GF-D8 (cell line): ENCODE measurements at regions not wholly inside any gene's neighbourhood (a gene's known extent, or its start where the extent isn't known, plus 50 kb on each side); places are given as distances from the start of the nearest gene placed in this dataset.

ENCODE experiments used
- DNase-seq: peaks from one replicate; lab custom pipeline; 2025; lab: John Stamatoyannopoulos, UW

GRCh38 chr5:167790045-167790444 is 501.4 kb upstream of the WWC1 start:
- no peak for DNase-seq

DNA sequence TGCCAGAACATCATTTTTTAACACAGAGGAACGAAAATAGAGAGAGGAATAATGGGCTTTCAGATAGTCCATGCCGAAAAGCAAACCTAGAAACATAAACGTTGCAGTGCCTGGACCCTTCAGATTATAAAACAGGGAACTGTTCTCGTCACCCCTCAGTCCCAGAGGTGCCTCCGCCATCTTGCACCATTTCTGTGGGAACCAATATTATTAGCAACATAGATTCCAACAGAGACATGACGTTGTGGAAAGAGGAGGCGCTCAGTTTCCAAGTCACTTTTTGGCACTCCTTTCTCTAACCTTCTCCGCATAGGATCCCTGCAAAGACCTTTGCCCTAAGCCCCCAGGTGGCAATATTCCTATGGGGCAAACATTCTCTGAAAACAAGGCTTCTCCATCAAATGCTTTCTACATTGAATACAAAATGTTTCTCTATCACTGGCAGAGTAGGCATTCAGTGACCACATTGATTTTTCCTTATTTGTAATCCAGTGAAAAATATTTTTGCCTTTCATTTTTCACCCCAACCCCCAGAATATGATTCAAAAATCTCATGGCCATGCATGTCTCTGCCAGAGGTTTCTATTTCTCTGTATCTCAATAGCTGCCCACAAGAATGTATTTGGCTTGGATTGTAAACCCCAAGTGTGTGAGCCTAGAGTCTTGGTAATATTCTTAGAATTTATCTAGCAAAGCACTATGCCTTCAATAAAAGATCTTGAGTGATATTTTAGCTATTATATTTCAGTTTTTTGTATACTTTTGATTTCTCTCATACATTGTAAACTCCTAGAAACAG is 500.8 kb upstream of the WWC1 start:
- DNase-seq, result no peak

- no peak for DNase-seq
Observed at GRCh38 chr5:167792514-167792913, 498.9 kb upstream of the WWC1 start.

GRCh38 chr5:167793700-167794099 is 497.7 kb upstream of the WWC1 start:
- no peak for DNase-seq

GRCh38 chr5:167794121-167794520 is 497.3 kb upstream of the WWC1 start:
- DNase-seq, result no peak

DNA sequence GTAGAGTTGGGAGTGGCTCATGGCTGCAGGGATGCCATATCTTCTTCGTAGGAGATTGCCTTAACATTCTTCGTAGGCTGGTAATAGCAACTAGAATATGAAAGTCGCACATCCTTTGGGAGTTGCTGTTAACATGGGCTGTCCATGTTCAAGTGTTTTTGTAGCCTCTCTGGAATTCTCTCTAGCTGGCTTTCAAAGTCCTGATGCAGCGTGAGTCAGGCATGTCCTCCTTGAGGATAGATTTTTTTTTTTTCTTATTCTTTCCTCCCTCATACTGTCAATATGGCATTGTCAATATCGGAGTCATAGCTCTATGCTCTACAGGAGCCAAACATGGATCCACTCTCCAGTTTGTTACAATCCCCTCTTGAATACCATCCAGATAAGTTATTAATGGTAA is 494.8 kb upstream of the WWC1 start:
- no peak for DNase-seq

GRCh38 chr5:167797933-167798332 is 493.5 kb upstream of the WWC1 start:
- DNase-seq, result no peak

- no peak for DNase-seq
Observed at GRCh38 chr5:167798448-167798847, 493.0 kb upstream of the WWC1 start.

DNA sequence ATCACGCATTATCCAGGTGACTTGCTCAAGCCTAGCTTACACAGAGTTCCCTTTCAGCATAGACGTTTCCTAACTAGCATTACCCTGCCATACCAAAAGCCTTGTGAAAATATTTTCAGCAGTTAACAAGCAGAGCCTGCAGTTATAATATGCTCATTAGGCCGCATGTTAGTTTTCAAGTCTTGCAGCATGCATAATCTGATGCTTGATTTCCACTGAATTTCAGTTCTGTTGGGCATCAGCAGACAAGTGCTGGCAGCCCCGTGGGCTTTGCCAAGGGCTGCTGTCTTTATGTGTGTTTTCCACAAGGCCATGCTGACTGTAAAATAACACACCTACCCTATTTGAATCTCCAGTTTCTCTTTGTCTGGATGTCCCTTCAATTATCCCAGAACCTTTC is 491.0 kb upstream of the WWC1 start:
- no peak for DNase-seq

DNA sequence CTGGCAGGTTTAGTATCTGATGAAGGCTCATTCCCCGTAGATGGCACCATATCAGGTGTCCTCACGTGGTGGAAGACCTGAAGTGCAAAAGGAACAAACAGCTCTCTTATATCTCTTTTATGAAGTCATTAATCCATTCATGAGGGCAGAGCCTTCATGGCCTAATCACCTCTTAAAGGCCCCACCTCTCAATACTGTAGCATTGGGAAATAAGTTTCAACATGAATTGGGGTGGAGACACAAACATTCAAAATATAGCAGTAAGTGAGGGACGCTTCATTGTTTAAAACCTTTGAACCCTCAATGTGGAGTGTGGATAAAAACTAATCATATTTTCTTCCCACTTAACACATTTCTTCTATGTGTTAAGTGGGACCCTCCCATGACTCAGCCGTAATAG is 489.4 kb upstream of the WWC1 start:
- DNase-seq, result no peak

DNA sequence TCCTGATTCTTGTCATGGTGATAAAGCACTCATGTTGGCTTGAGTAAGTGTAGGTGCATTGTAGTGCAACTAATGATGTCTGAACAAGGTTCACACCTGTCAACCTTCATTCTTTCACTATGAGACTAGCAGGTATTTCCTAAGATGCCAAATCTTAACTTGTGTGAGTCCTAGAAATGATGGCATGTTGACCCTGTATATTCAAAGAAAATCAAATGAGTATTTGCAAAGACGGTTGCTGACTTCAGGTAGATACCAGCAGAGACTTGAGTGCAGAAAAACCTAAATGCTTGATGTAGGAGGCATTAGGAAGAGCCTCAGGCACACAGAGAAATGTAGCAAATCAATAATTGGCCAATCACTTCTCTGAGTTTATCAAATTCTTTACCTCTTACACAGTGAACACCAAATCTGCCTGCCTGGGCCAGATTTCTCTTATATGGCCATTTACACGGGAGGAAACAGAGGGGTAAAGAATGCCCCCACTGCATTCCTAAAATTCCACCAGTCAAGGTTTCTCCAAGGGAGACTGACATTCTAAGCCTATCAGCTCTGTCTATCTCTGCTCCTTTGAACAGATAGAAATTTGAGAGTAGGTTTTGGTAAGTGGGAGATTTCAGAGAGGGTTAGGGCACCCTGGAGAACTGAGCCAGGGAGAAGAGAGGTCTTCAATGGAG is 488.6 kb upstream of the WWC1 start:
- no peak for DNase-seq

- DNase-seq, result no peak
Observed at GRCh38 chr5:167804512-167805220, 486.8 kb upstream of the WWC1 start.

GRCh38 chr5:167810573-167810972 is 480.9 kb upstream of the WWC1 start:
- DNase-seq, result no peak

GRCh38 chr5:167812871-167813270 is 478.6 kb upstream of the WWC1 start:
- no peak for DNase-seq

DNA sequence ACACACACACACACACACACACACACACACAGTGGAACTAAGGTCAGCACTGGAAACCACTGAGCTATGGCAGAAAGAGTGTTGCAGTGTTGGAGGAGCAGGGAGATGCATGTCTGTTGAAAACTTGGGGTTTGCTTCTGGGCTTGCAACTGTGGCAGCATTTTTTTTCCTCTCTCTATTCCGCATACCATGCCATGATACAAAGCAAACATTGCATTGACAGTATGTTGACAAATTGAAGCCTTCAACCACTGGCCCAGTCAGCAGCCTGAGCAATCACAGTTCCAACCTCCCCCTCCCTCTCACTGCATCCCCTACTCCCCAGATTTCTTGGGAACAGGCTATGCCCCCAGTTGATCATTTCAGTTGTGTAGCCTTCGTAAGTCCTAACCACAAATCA is 478.1 kb upstream of the WWC1 start:
- DNase-seq, result no peak

- DNase-seq, result no peak
Observed at GRCh38 chr5:167814040-167814439, 477.4 kb upstream of the WWC1 start.

GRCh38 chr5:167814828-167815227 is 476.6 kb upstream of the WWC1 start:
- no peak for DNase-seq

GRCh38 chr5:167816354-167816753 is 475.1 kb upstream of the WWC1 start:
- DNase-seq, result no peak

DNA sequence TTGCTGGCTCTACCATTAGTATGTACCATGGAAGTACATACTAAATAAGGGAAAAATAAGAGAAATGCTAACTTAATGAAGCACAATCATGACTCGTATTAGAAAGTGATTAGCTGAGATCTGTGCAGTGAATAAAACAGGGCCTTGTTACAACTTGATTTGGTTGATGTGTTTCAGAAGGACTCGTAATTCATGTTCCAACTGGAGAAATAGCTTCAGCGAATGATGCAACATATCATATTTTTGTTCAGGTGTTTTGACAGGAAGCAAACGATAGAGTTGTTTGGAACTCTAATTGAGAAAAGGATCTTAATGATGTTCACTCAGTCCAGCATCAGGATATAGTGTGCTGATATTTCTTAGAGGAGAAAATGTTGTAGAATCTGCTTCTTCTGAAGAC is 474.6 kb upstream of the WWC1 start:
- no peak for DNase-seq

DNA sequence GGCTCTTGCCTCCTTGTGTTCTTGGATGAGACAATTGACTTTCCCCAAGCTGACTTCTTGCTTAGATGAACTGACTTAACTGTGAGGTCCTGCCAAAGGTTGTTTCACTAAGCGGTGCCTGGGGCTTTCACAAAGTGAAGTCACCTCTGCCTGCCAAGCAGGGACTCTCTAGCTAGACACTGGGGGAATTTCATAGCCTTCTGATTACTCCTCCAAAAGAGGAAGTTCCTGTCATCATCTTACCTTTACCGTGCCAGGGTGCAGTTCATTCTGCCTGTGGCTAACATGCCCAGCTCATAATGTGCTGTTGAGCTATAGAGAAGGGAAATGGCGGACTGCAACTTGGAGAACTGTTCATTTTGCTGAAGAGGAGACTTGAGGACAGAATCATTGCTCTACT is 472.0 kb upstream of the WWC1 start:
- no peak for DNase-seq

DNA sequence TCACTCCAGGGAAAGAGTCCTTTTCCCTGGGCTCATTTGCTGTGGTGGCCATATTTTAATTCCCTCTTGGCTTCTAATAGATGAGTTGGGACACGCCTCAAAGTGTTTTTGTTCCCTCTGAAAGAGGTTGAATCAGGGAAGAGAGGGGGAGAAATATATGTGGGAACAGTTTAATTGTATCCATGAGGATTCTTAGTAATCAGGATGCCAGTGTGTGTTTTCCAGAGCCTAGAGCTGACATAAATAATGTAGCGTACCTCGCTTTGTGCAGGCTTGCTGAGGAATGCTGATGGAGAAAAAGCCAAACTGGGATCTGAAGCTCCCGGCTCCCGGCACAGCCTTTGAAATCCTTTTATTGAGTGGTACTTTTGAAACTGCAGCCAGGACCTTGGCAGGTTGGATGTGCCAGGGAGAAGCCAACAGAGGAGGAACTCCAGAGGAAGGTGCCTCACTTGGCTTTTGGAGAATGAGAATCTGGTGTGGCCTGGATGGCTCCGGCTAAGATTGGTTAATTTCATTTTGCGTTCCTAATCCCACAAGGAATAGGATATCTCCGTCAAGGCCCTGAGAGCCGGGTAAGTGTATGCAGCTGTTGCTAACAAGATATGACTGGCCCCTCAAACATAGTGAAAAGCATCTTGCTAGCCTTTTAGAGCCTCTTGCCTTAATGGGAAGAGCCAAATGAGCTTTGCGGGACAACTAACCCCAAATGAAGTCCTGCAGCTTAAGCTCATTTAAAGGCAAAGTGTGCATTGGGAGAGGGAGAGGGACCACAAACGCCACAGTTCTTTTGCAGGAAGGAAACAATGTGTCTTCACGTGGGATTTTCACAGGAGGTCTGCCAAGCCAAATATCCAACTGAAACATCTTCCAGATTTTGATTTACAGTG is 471.1 kb upstream of the WWC1 start:
- no peak for DNase-seq

DNA sequence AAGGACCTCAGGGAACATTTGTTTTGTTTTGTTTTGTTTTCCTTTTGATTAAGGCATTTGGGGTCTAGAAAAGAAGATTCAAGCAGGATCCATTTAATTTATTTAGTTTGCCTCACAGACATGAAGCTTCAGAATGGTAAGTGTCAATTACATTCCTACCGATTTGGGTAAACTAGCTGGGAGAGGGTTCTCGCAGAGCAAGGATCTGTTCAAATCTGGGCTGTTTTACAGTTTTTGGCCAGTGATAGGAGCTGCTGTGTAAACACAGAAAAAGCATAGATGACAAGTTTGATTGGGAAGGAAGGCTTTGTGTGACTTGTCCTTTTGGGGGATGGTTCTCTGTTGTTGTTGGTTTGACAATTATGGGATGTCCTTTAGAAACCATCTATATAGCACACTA is 470.3 kb upstream of the WWC1 start:
- DNase-seq, result no peak
